Activated T-cell treated with anti-CD3 and anti-CD28 coated beads, Interleukin-2, amount 50 U/mL, for 72 hours (primary cell): ENCODE measurements at regions not wholly inside any gene's neighbourhood (a gene's known extent, or its start where the extent isn't known, plus 50 kb on each side); places are given as distances from the start of the nearest gene placed in this dataset.

Experiments used
- ATAC-seq, 2 donors: fragments of 150-1000 bp; cut with Tn5 transposase; replicated peaks in 1 of 2; 2 replicates each; pipeline ENCODE4 v1.10.0; 2021; ENCODE audit warnings: moderate library complexity in 2 of 2, mild to moderate bottlenecking in 1 of 2
- DNase-seq, 2 donors: peaks; one replicate each; pipeline ENCODE4 v3.0.0; 2021 to 2022; ENCODE audit warnings: mixed read lengths in 1 of 2
- H3K27ac Mint-ChIP-seq: one replicate; pipeline ENCODE4 v1.8.0; 2022; ENCODE audit warnings: mild to moderate bottlenecking, moderate library complexity, mixed read lengths
- H3K27me3 Mint-ChIP-seq: one replicate; pipeline ENCODE4 v1.8.0; 2022; ENCODE audit warnings: low read depth, mixed read lengths
- H3K36me3 Mint-ChIP-seq, 2 donors: one replicate each; pipeline ENCODE4 v1.8.0; 2022; ENCODE audit warnings: mixed read lengths in 2 of 2, mild to moderate bottlenecking in 1 of 2; ENCODE audit not compliant: insufficient read depth in 2 of 2
- H3K4me1 Mint-ChIP-seq: one replicate; pipeline ENCODE4 v1.8.0; 2022; ENCODE audit warnings: low read depth, mixed read lengths
- H3K4me3 Mint-ChIP-seq, 2 donors: one replicate each; pipeline ENCODE4 v1.8.0; 2022; ENCODE audit warnings: mild to moderate bottlenecking in 2 of 2, mixed read lengths in 2 of 2, moderate library complexity in 2 of 2
- H3K9me3 Mint-ChIP-seq, 2 donors: one replicate each; pipeline ENCODE4 v1.8.0; 2022; ENCODE audit warnings: mixed read lengths in 2 of 2

- H3K27ac Mint-ChIP-seq = no peak overlapping the region
- peaks cover 5 to 11% of the 10 kb centered on the region in 2 donors for H3K9me3 Mint-ChIP-seq
- no peaks in the 10 kb centered on the region for H3K27me3 Mint-ChIP-seq
- ATAC-seq (no peak), DNase-seq (no peak)
- no peaks in the 10 kb centered on the region for H3K4me1 Mint-ChIP-seq
- H3K36me3 Mint-ChIP-seq = peaks cover 0 to 1% of the 10 kb centered on the region in 2 donors
- no peak overlapping the region for H3K4me3 Mint-ChIP-seq
Observed at GRCh38 chr3:73805435-73805834, 180.7 kb upstream of the PDZRN3 start.

- Mint-ChIP-seq H3K4me1 (no peaks in the 10 kb centered on the region), H3K9me3 (peaks cover 5 to 8% of the 10 kb centered on the region in 2 donors), H3K27me3 (no peaks in the 10 kb centered on the region), H3K36me3 (no peaks in the 10 kb centered on the region), H3K4me3 (no peak overlapping the region), H3K27ac (no peak overlapping the region)
- ATAC-seq = no peak
- DNase-seq = no peak
Observed at GRCh38 chr3:73804204-73804603, 179.5 kb upstream of the PDZRN3 start.

GRCh38 chr3:73801444-73801843 lies 176.7 kb upstream of the PDZRN3 start:
- Mint-ChIP-seq H3K4me3 (no peak overlapping the region), H3K9me3 (peaks cover 3 to 5% of the 10 kb centered on the region in 2 donors), H3K27ac (no peak overlapping the region), H3K4me1 (no peaks in the 10 kb centered on the region), H3K27me3 (no peaks in the 10 kb centered on the region), H3K36me3 (no peaks in the 10 kb centered on the region)
- no peak for ATAC-seq
- no peak for DNase-seq

- H3K9me3 Mint-ChIP-seq = peaks cover 0 to 1% of the 10 kb centered on the region in 2 donors
- ATAC-seq = no peak
- no peak overlapping the region for H3K4me3 Mint-ChIP-seq
Observed at GRCh38 chr3:73797311-73797710, 172.6 kb upstream of the PDZRN3 start.

GRCh38 chr3:73796382-73796781 lies 171.6 kb upstream of the PDZRN3 start:
- peaks cover 0 to 1% of the 10 kb centered on the region in 2 donors for H3K9me3 Mint-ChIP-seq
- H3K4me3 Mint-ChIP-seq = no peak overlapping the region
- no peaks in the 10 kb centered on the region for H3K27me3 Mint-ChIP-seq
- no peak for ATAC-seq
- no peaks in the 10 kb centered on the region for H3K4me1 Mint-ChIP-seq
- H3K36me3 Mint-ChIP-seq = no peaks in the 10 kb centered on the region
- no peak for DNase-seq
- no peak overlapping the region for H3K27ac Mint-ChIP-seq

More at GRCh38 chr3:73797311-73797710, 172.6 kb upstream of the PDZRN3 start:
- no peak for DNase-seq
- Mint-ChIP-seq H3K4me1 (no peaks in the 10 kb centered on the region), H3K27me3 (no peaks in the 10 kb centered on the region), H3K27ac (no peak overlapping the region), H3K36me3 (no peaks in the 10 kb centered on the region)

- no peak for ATAC-seq
- no peaks in the 10 kb centered on the region for H3K27me3 Mint-ChIP-seq
- no peak for DNase-seq
- H3K4me1 Mint-ChIP-seq = no peaks in the 10 kb centered on the region
- H3K9me3 Mint-ChIP-seq = peaks cover 0 to 4% of the 10 kb centered on the region in 2 donors
- H3K36me3 Mint-ChIP-seq = no peaks in the 10 kb centered on the region
- H3K27ac Mint-ChIP-seq = no peak overlapping the region
- H3K4me3 Mint-ChIP-seq = no peak overlapping the region
Observed at GRCh38 chr3:73791356-73791755, 166.6 kb upstream of the PDZRN3 start.

- ATAC-seq (no peak), DNase-seq (no peak)
- Mint-ChIP-seq H3K27ac (no peak overlapping the region), H3K4me1 (no peaks in the 10 kb centered on the region), H3K27me3 (no peaks in the 10 kb centered on the region), H3K36me3 (no peaks in the 10 kb centered on the region), H3K4me3 (no peak overlapping the region), H3K9me3 (peaks cover 0 to 4% of the 10 kb centered on the region in 2 donors)
Observed at GRCh38 chr3:73789825-73790444, 165.2 kb upstream of the PDZRN3 start.

- Mint-ChIP-seq H3K36me3 (no peaks in the 10 kb centered on the region), H3K27me3 (no peaks in the 10 kb centered on the region), H3K9me3 (peaks cover 0 to 4% of the 10 kb centered on the region in 2 donors), H3K27ac (no peak overlapping the region), H3K4me3 (no peak overlapping the region), H3K4me1 (no peaks in the 10 kb centered on the region)
- no peak for ATAC-seq
- DNase-seq = no peak
Observed at GRCh38 chr3:73787620-73788019, 162.9 kb upstream of the PDZRN3 start.

- Mint-ChIP-seq H3K4me3 (no peak overlapping the region), H3K27ac (no peak overlapping the region), H3K4me1 (no peaks in the 10 kb centered on the region)
Observed at GRCh38 chr3:73786998-73787397, 162.3 kb upstream of the PDZRN3 start.

GRCh38 chr3:73786321-73786807 lies 161.6 kb upstream of the PDZRN3 start:
- Mint-ChIP-seq H3K27ac (no peak overlapping the region), H3K4me3 (no peak overlapping the region), H3K27me3 (no peaks in the 10 kb centered on the region), H3K4me1 (no peaks in the 10 kb centered on the region), H3K36me3 (no peaks in the 10 kb centered on the region), H3K9me3 (peaks cover 0 to 4% of the 10 kb centered on the region in 2 donors)
- ATAC-seq (no peak), DNase-seq (no peak)

More at GRCh38 chr3:73786998-73787397, 162.3 kb upstream of the PDZRN3 start:
- DNase-seq (no peak), ATAC-seq (no peak)
- H3K27me3 Mint-ChIP-seq = no peaks in the 10 kb centered on the region
- H3K9me3 Mint-ChIP-seq = peaks cover 0 to 4% of the 10 kb centered on the region in 2 donors
- H3K36me3 Mint-ChIP-seq = no peaks in the 10 kb centered on the region

GRCh38 chr3:73784686-73785392 lies 160.1 kb upstream of the PDZRN3 start:
- DNase-seq (no peak), ATAC-seq (no peak)
- Mint-ChIP-seq H3K27ac (no peak overlapping the region), H3K9me3 (peaks cover 0 to 4% of the 10 kb centered on the region in 2 donors), H3K36me3 (no peaks in the 10 kb centered on the region), H3K4me3 (no peak overlapping the region), H3K4me1 (no peaks in the 10 kb centered on the region), H3K27me3 (no peaks in the 10 kb centered on the region)

- no peaks in the 10 kb centered on the region for H3K4me1 Mint-ChIP-seq
- peaks cover 2 to 4% of the 10 kb centered on the region in 2 donors for H3K9me3 Mint-ChIP-seq
- DNase-seq = no peak
- H3K36me3 Mint-ChIP-seq = no peaks in the 10 kb centered on the region
- H3K4me3 Mint-ChIP-seq = no peak overlapping the region
- no peaks in the 10 kb centered on the region for H3K27me3 Mint-ChIP-seq
- H3K27ac Mint-ChIP-seq = no peak overlapping the region
- ATAC-seq = no peak
Observed at GRCh38 chr3:73783811-73784210, 159.1 kb upstream of the PDZRN3 start.

GRCh38 chr3:73781541-73781940 lies 156.8 kb upstream of the PDZRN3 start:
- Mint-ChIP-seq H3K4me3 (no peak overlapping the region), H3K9me3 (peaks cover 1 to 4% of the 10 kb centered on the region in 2 donors), H3K4me1 (no peaks in the 10 kb centered on the region), H3K36me3 (no peaks in the 10 kb centered on the region), H3K27me3 (no peaks in the 10 kb centered on the region), H3K27ac (no peak overlapping the region)
- DNase-seq = no peak
- ATAC-seq = no peak
